Left cardiac atrium (tissue), 4 donors: ENCODE measurements at regions not wholly inside any gene's neighbourhood (a gene's known extent, or its start where the extent isn't known, plus 50 kb on each side); places are given as distances from the start of the nearest gene placed in this dataset.

Experiments
- ATAC-seq, 2 donors: fragments of 200-7000 bp; cut with Tn5 transposase; one replicate each; pipeline ENCODE4 v1.9.1; 2020; ENCODE audit warnings: mild to moderate bottlenecking in 2 of 2, moderate library complexity in 2 of 2
- DNase-seq: peaks from one replicate; pipeline ENCODE4 v3.0.0-alpha.2; 2020
- intact Hi-C, 2 donors: fragments of 100-400 bp; cut with DNase I; formaldehyde crosslinking; loops; one replicate each; pipeline versions ENCODE4 v1.14.1 to v1.15.1; 2022 to 2023
- donor health status: DM: no; HTN: yes; CAD: no.
- donor health status: DM: no; HTN: yes; CAD: no; lungs with severe emphysema.
- donor health status: DM: yes; HTN: yes; CAD: no.
- donor health status: Dilated cardiomyopathy.

GRCh38 chr2:15839426-15840124 lies 100.8 kb upstream of the MYCN start:
- no peak for ATAC-seq
- DNase-seq: no peak
- intact Hi-C loops: no loop called here

- ATAC-seq: no peak
- intact Hi-C loops: no loop called here
- DNase-seq: no peak
Observed at GRCh38 chr2:15840148-15840547, 100.2 kb upstream of the MYCN start.

- DNase-seq (no peak), ATAC-seq (no peak)
- intact Hi-C loops: no loop called here
Observed at GRCh38 chr2:15840969-15841368, 99.4 kb upstream of the MYCN start.

GRCh38 chr2:15841776-15842560 lies 98.4 kb upstream of the MYCN start:
- no peak for DNase-seq
- ATAC-seq: no peak
- intact Hi-C loops: no loop called here

GRCh38 chr2:15842758-15843666 lies 97.3 kb upstream of the MYCN start:
- intact Hi-C loops: no loop called here
- DNase-seq (no peak), ATAC-seq (no peak)

GRCh38 chr2:15844211-15844801 lies 96.0 kb upstream of the MYCN start:
- DNase-seq (no peak), ATAC-seq (no peak)
- intact Hi-C loops: no loop called here

- ATAC-seq (no peak), DNase-seq (no peak)
- intact Hi-C loops: no loop called here
Observed at GRCh38 chr2:15845294-15845693, 95.1 kb upstream of the MYCN start.

- intact Hi-C loops: no loop called here
- ATAC-seq: no peak
- DNase-seq: no peak
Observed at GRCh38 chr2:15845737-15846405, 94.5 kb upstream of the MYCN start.

GRCh38 chr2:15846626-15847025 lies 93.7 kb upstream of the MYCN start:
- no peak for ATAC-seq
- intact Hi-C loops: no loop called here
- DNase-seq: no peak

GRCh38 chr2:15850534-15850933 lies 89.8 kb upstream of the MYCN start:
- no peak for ATAC-seq
- DNase-seq: no peak

GRCh38 chr2:15851076-15851693 lies 89.2 kb upstream of the MYCN start:
- DNase-seq: no peak
- no peak for ATAC-seq
- intact Hi-C loops: no loop called here

More at GRCh38 chr2:15850534-15850933, 89.8 kb upstream of the MYCN start:
- intact Hi-C loops: no loop called here

GRCh38 chr2:15852811-15853210 lies 87.5 kb upstream of the MYCN start:
- intact Hi-C loops: no loop called here
- ATAC-seq (no peak), DNase-seq (no peak)

GRCh38 chr2:15853903-15854302 lies 86.4 kb upstream of the MYCN start:
- intact Hi-C loops: no loop called here

GRCh38 chr2:15855766-15856260 lies 84.5 kb upstream of the MYCN start:
- ATAC-seq (no peak), DNase-seq (no peak)
- intact Hi-C loops: no loop called here

More at GRCh38 chr2:15853903-15854302, 86.4 kb upstream of the MYCN start:
- no peak for DNase-seq
- no peak for ATAC-seq

- intact Hi-C loops: no loop called here
Observed at GRCh38 chr2:15856318-15856717, 84.0 kb upstream of the MYCN start.

GRCh38 chr2:15858466-15858865 lies 81.9 kb upstream of the MYCN start:
- ATAC-seq (no peak), DNase-seq (no peak)
- intact Hi-C loops: no loop called here

More at GRCh38 chr2:15856318-15856717, 84.0 kb upstream of the MYCN start:
- no peak for DNase-seq
- no peak for ATAC-seq

- DNase-seq (no peak), ATAC-seq (no peak)
- intact Hi-C loops: no loop called here
Observed at GRCh38 chr2:15860051-15860663, 80.2 kb upstream of the MYCN start.

- intact Hi-C loops: no loop called here
- ATAC-seq (no peak), DNase-seq (no peak)
Observed at GRCh38 chr2:15860760-15861159, 79.6 kb upstream of the MYCN start.
